RWPE2 (cell line): ENCODE measurements at regions not wholly inside any gene's neighbourhood (a gene's known extent, or its start where the extent isn't known, plus 50 kb on each side); places are given as distances from the start of the nearest gene placed in this dataset.

Experiments
- ATAC-seq: fragments of 200-7000 bp; cut with Tn5 transposase; 3 replicates; pipeline ENCODE4 v1.9.1; 2021; ENCODE audit warnings: low read depth
- DNase-seq: peaks from one replicate; pipeline ENCODE4 v3.0.0-alpha.2; 2020; ENCODE audit warnings: low spot score
- H3K27ac ChIP-seq: fragments of 450-650 bp; 2 replicates; pipeline ENCODE4 v1.5.1; 2017; ENCODE audit warnings: mild to moderate bottlenecking; ENCODE audit not compliant: poor library complexity, severe bottlenecking
- H3K27me3 ChIP-seq: fragments of 250-450 bp; sonication (Bioruptor Pico); 2 replicates; pipeline ENCODE4 v1.5.1; 2021; ENCODE audit warnings: mild to moderate bottlenecking, moderate library complexity; ENCODE audit not compliant: insufficient read depth, poor library complexity, severe bottlenecking
- H3K36me3 ChIP-seq: fragments of 250-450 bp; sonication (Bioruptor Pico); 2 replicates; pipeline ENCODE4 v1.5.1; 2020; ENCODE audit warnings: low read depth, mild to moderate bottlenecking, moderate library complexity
- H3K4me1 ChIP-seq: fragments of 250-450 bp; sonication (Bioruptor Pico); 2 replicates; pipeline ENCODE4 v1.5.1; 2021; ENCODE audit warnings: mild to moderate bottlenecking, moderate library complexity; ENCODE audit not compliant: insufficient read depth, poor library complexity, severe bottlenecking
- H3K4me3 ChIP-seq: fragments of 250-450 bp; sonication (Bioruptor Pico); 2 replicates; pipeline ENCODE4 v1.5.1; 2021; ENCODE audit warnings: mild to moderate bottlenecking, moderate library complexity; ENCODE audit not compliant: severe bottlenecking
- H3K9me3 ChIP-seq: fragments of 250-450 bp; sonication (Bioruptor Pico); 2 replicates; pipeline ENCODE4 v1.5.1; 2021; ENCODE audit warnings: mild to moderate bottlenecking, moderate library complexity; ENCODE audit not compliant: severe bottlenecking
- TF ChIP-seq, protein P1 (sequence below): fragments of 450-650 bp; IDR thresholded peaks from one replicate; pipeline ENCODE4 v1.5.1; 2017; ENCODE audit warnings: mild to moderate bottlenecking, moderate library complexity; ENCODE audit not compliant: poor library complexity, severe bottlenecking

DNA sequence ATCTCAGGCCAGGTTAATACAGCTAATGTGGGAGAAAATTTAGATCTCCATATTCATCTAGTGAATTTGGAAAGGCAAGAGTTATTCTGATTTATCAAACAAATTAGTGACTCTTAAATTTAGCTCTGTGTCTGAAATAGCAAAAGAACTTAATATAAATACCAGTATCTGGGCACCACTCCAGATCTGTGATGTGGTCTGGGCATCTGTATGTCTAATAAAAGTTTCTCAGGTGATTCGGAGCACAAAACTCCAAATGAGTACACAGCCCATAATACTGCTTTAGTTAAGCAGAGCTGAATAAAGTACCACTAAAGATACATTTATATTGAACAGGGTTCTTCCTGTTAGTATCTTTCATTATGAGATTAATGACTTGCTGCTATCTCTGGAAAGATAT lies 261.4 kb downstream of the BAMBI start:
- Histone ChIP-seq H3K9me3 (no peaks in the 10 kb centered on the region), H3K27ac (no peak overlapping the region), H3K36me3 (no peaks in the 10 kb centered on the region), H3K4me1 (no peaks in the 10 kb centered on the region), H3K27me3 (peaks cover 9% of the 10 kb centered on the region), H3K4me3 (no peak overlapping the region)
- TF ChIP-seq, protein P1, sequence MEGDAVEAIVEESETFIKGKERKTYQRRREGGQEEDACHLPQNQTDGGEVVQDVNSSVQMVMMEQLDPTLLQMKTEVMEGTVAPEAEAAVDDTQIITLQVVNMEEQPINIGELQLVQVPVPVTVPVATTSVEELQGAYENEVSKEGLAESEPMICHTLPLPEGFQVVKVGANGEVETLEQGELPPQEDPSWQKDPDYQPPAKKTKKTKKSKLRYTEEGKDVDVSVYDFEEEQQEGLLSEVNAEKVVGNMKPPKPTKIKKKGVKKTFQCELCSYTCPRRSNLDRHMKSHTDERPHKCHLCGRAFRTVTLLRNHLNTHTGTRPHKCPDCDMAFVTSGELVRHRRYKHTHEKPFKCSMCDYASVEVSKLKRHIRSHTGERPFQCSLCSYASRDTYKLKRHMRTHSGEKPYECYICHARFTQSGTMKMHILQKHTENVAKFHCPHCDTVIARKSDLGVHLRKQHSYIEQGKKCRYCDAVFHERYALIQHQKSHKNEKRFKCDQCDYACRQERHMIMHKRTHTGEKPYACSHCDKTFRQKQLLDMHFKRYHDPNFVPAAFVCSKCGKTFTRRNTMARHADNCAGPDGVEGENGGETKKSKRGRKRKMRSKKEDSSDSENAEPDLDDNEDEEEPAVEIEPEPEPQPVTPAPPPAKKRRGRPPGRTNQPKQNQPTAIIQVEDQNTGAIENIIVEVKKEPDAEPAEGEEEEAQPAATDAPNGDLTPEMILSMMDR, result no peak
- DNase-seq (no peak), ATAC-seq (no peak)

DNA sequence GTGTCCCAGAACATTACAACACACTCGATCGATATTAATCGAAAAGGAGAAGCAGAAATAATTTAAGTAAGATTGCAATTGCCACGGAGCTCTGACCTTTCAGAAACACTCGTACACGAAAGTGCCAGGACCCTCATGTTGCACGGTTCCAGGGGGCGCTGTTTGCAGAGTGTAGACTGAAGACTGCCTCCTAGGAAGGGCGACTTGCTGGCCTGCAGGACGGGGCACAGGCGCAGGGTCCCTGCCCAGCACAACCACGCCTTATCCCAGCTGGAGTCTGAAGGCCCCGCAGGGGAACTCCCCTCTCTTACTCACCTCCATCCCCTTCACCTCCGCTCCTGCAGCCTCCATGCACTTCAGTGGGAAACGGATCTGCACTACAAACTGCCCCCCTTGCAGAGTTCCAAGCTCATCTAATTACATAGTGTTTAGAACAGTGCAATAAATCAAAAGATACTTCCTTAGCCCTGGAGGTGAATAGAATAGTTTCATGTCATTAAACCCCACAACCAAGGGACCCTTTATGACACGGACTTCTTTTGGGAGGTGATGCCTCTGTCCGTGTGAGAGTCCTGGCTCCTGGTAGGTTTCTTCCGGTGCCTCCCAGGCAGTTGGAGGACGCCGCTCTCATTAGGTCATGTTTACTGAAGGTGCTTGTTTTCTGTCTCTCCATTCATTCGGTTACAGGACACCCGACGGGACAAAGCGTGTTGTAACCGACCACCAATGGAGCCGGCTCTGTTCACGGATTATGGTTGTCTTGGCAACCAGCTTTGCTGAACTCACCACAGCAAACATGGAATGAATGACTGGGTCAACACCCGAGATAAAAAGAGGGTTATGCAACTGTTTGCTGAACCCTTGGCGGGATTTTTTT lies 262.2 kb downstream of the BAMBI start:
- TF ChIP-seq, protein P1, result no peak
- H3K4me1 ChIP-seq, result no peaks in the 10 kb centered on the region
- DNase-seq (no peak), ATAC-seq (peak; percentile 53)
- peaks cover 9% of the 10 kb centered on the region for H3K27me3 ChIP-seq
- H3K36me3 ChIP-seq, result no peaks in the 10 kb centered on the region
- H3K27ac ChIP-seq, result no peak overlapping the region
- no peaks in the 10 kb centered on the region for H3K9me3 ChIP-seq
- no peak overlapping the region for H3K4me3 ChIP-seq

DNA sequence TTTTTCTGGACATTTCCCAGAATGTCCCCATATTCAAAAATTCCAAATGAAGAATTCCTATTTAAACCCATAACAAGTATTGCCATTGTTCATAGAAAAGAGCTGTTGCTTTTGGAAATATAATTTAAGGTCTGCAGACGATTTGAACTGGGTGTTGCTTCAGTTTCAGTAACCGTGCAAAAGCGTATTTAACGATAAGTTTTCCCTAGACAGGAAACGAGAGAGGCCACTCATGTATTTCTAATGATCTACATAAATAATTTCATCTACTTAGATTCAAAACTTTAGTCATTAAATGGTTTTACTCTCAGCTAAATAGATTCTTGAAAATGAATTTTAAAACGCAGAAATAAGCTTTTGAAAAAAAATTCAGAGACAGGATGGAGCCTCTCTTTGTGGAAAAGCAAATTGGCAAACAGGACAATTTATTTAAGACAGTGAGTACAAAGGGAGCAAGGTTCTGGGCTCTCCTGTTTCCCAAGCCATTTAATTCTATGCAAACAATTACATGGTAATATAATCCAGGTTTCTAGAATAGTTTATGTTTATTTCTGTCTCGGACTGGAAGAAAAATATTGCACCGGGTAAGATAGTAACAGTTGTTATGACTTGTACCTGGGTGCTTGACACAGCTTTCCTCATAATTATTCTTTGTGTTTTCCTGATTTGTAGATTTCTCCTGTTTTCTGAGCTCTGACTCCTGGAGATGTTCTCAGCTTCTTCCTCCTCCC lies 263.0 kb downstream of the BAMBI start:
- TF ChIP-seq, protein P1, result no peak
- no peak overlapping the region for H3K4me3 ChIP-seq
- DNase-seq (no peak), ATAC-seq (no peak)
- H3K27me3 ChIP-seq, result peaks cover 9% of the 10 kb centered on the region
- H3K36me3 ChIP-seq, result no peaks in the 10 kb centered on the region
- no peaks in the 10 kb centered on the region for H3K4me1 ChIP-seq
- no peak overlapping the region for H3K27ac ChIP-seq
- no peaks in the 10 kb centered on the region for H3K9me3 ChIP-seq

DNA sequence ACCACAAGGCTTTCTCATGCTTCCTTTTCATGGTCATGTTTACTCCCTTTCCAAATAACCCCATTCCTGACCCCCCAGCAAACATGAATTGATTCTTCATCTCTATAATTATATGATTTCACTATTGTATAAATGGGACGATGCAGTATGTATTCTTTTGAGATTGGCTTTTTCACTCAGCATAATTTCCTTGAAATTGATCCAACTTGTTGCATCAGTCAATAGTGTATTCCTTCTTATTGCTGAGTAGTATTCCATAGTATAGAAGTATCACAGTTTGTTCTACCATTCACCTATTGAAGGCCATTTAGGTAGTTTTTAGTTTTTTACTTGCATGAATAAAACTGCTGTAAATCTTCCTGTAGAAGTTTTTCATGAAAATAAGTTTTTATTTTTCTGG lies 264.7 kb downstream of the BAMBI start:
- Histone ChIP-seq H3K36me3 (no peaks in the 10 kb centered on the region), H3K27ac (no peak overlapping the region), H3K9me3 (no peaks in the 10 kb centered on the region), H3K4me3 (no peak overlapping the region), H3K4me1 (no peaks in the 10 kb centered on the region), H3K27me3 (peaks cover 9% of the 10 kb centered on the region)
- DNase-seq (no peak), ATAC-seq (no peak)
- TF ChIP-seq, protein P1, result no peak
